AG09309 (cell line): ENCODE measurements at regions not wholly inside any gene's neighbourhood (a gene's known extent, or its start where the extent isn't known, plus 50 kb on each side); places are given as distances from the start of the nearest gene placed in this dataset.

Experiments used
- DNase-seq: peaks from one replicate; pipeline ENCODE4 v3.0.0-alpha.2; 2010; ENCODE audit warnings: low read depth
- H3K4me3 ChIP-seq: 2 replicates; pipeline ENCODE4 v1.5.1; 2011; ENCODE audit warnings: mild to moderate bottlenecking, low read depth, low read length, moderate library complexity; ENCODE audit not compliant: control insufficient read depth
- CTCF ChIP-seq: IDR thresholded peaks from 2 replicates; pipeline ENCODE4 v1.5.1; 2011; ENCODE audit warnings: mild to moderate bottlenecking, low read depth, low read length, inconsistent platforms; ENCODE audit not compliant: insufficient read depth, control insufficient read depth; ENCODE audit errors: missing control alignments

GRCh38 chr18:39776766-39777165 lies 2178.3 kb upstream of the PIK3C3 start:
- no peak for TF ChIP-seq CTCF
- DNase-seq = no peak
- H3K4me3 ChIP-seq = no peak overlapping the region

DNA sequence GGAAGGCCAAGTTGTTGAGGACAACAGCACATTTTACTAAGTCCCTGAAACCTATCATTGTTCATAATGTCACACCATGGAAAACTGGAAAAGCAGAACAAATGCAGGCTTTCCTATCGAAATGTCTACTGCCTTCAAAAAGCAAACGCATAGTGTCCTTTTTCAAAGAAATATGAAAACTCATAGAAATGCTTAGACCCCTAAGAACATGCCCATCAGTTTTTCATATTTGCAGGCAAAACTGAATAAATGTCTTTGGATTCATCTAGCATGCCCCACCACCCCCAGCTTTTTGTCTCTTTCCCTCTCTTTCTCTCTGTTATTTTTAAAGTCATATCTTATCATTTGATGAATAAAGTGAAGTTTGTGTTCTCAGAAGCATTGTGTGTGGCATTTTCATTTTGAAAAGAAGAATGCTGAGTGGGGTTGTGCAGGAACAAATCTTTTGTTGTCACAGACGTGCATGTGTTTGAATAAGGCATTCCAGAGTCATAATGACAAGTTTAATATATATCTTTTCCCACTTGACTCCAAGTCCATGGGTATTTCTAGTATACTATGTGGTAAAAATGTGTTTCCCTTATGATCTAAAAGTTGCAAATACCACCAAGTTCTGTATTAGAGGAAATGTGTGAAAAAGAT lies 2180.0 kb upstream of the PIK3C3 start:
- no peak for DNase-seq
- H3K4me3 ChIP-seq = no peak overlapping the region
- TF ChIP-seq CTCF = no peak

GRCh38 chr18:39773646-39774045 lies 2181.4 kb upstream of the PIK3C3 start:
- DNase-seq = no peak
- H3K4me3 ChIP-seq = no peak overlapping the region
- TF ChIP-seq CTCF = no peak

GRCh38 chr18:39772155-39772919 lies 2182.7 kb upstream of the PIK3C3 start:
- no peak for DNase-seq
- TF ChIP-seq CTCF = no peak
- H3K4me3 ChIP-seq = no peak overlapping the region

- no peak for TF ChIP-seq CTCF
- DNase-seq = no peak
- H3K4me3 ChIP-seq = no peak overlapping the region
Measured at GRCh38 chr18:39770399-39770798, 2184.6 kb upstream of the PIK3C3 start.

DNA sequence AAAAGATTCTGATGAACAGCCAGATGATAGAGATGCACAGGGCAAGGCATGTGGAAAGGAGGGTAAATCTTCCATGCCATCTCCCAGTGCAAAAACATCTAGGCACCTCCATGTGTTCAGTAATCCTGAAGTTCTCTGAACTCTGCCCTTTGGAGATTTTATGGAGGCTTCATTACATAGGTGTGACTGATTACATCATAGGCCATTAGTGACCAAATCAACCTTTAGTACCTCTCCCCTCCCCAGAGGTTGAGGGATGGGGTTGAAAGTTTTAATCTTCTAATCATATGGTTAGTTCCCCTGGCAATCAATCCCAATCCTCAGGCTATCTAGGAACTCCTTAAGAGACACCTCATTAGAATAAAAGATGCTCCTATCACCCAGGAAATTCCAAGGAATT lies 2190.2 kb upstream of the PIK3C3 start:
- TF ChIP-seq CTCF = no peak
- no peak overlapping the region for H3K4me3 ChIP-seq
- no peak for DNase-seq

DNA sequence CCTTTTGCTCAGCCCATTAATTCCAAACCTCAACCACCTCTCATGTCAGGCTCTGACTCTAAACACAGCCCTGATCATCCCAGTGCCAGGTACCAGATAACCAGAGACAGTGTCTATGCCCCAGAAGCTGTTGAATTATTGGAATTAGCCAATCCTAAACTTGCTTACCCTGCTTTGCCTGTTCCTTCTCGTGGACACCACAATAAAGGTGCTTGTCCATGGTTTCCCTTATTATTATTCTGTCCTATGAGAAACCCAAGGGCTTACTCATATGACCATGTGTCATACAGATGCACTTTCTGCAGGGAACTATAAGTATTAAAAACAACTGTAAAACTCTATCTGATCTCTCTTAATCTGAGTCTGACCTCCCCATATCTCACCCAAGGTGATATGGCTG lies 2193.8 kb upstream of the PIK3C3 start:
- TF ChIP-seq CTCF = no peak
- no peak for DNase-seq
- H3K4me3 ChIP-seq = no peak overlapping the region
